Spinal cord (tissue), 9 donors: ENCODE measurements at regions not wholly inside any gene's neighbourhood (a gene's known extent, or its start where the extent isn't known, plus 50 kb on each side); places are given as distances from the start of the nearest gene placed in this dataset.

Experiments
- DNase-seq, 6 donors: peaks; one replicate each; pipeline versions ENCODE4 v3.0.0 to v3.0.0-alpha.2; 2013 to 2015; ENCODE audit warnings: low spot score in 6 of 6, low read depth in 4 of 6
- H3K27ac ChIP-seq: one replicate; pipeline ENCODE4 v1.5.1; 2013; ENCODE audit warnings: low read depth, low read length, control low read depth
- H3K27me3 ChIP-seq: one replicate; pipeline ENCODE4 v1.6.1; 2013; ENCODE audit warnings: low read length; ENCODE audit not compliant: control insufficient read depth, insufficient read depth
- H3K36me3 ChIP-seq: one replicate; pipeline ENCODE4 v1.6.1; 2013; ENCODE audit warnings: low read length; ENCODE audit not compliant: control insufficient read depth, insufficient read depth
- H3K4me1 ChIP-seq: one replicate; pipeline ENCODE4 v1.6.1; 2013; ENCODE audit warnings: low read length; ENCODE audit not compliant: control insufficient read depth, insufficient read depth
- H3K4me3 ChIP-seq: one replicate; pipeline ENCODE4 v1.5.1; 2013; ENCODE audit warnings: low read depth, low read length, control low read depth
- H3K9me3 ChIP-seq: one replicate; pipeline ENCODE4 v1.6.1; 2013; ENCODE audit warnings: low read length; ENCODE audit not compliant: control insufficient read depth, insufficient read depth
- WGBS: methylation state at CpG from one replicate; pipeline ENCODE4 v1.1.5; 2013; ENCODE audit warnings: missing lambda C conversion rate; ENCODE audit not compliant: insufficient coverage; 5-methylcytosine and 5-hydroxymethylcytosine counted together
- donor health status: healthy.

GRCh38 chr4:13160920-13161319, 323.2 kb downstream of the RAB28 start:
- WGBS: no CpG with 5 or more reads among the region's 2 CpGs
- Histone ChIP-seq H3K27me3 (no peaks in the 10 kb centered on the region), H3K4me1 (no peaks in the 10 kb centered on the region), H3K4me3 (no peak overlapping the region), H3K36me3 (no peaks in the 10 kb centered on the region), H3K9me3 (no peaks in the 10 kb centered on the region), H3K27ac (no peak overlapping the region)
- no peak for DNase-seq

GRCh38 chr4:13159041-13159620, 325.0 kb downstream of the RAB28 start:
- Histone ChIP-seq H3K36me3 (no peaks in the 10 kb centered on the region), H3K27me3 (no peaks in the 10 kb centered on the region), H3K27ac (no peak overlapping the region), H3K4me3 (no peak overlapping the region), H3K4me1 (no peaks in the 10 kb centered on the region), H3K9me3 (no peaks in the 10 kb centered on the region)
- 83% methylated on average over 4 of the region's 4 CpGs for WGBS
- DNase-seq: no peak

- Histone ChIP-seq H3K36me3 (no peaks in the 10 kb centered on the region), H3K27ac (no peak overlapping the region), H3K9me3 (no peaks in the 10 kb centered on the region), H3K4me3 (no peak overlapping the region), H3K27me3 (no peaks in the 10 kb centered on the region), H3K4me1 (no peaks in the 10 kb centered on the region)
- WGBS: no CpG with 5 or more reads among the region's 7 CpGs
- no peak for DNase-seq
Observed at GRCh38 chr4:13151194-13151593, 332.9 kb downstream of the RAB28 start.

- no peaks in the 10 kb centered on the region for H3K27me3 ChIP-seq
- no peaks in the 10 kb centered on the region for H3K36me3 ChIP-seq
- DNase-seq: peak in 2 of 6 donors; percentile 29 to 45
- no peak overlapping the region for H3K27ac ChIP-seq
- WGBS: 45% methylated on average over 16 of the region's 19 CpGs
- H3K4me1 ChIP-seq: peaks cover 8% of the 10 kb centered on the region
- no peak overlapping the region for H3K4me3 ChIP-seq
- no peaks in the 10 kb centered on the region for H3K9me3 ChIP-seq
Observed at GRCh38 chr4:13143222-13144070, 340.7 kb downstream of the RAB28 start.

- H3K36me3 ChIP-seq: no peaks in the 10 kb centered on the region
- no peak overlapping the region for H3K27ac ChIP-seq
- DNase-seq: peak in 2 of 6 donors; percentile 54 to 69
- H3K4me3 ChIP-seq: no peak overlapping the region
- H3K27me3 ChIP-seq: no peaks in the 10 kb centered on the region
- H3K9me3 ChIP-seq: no peaks in the 10 kb centered on the region
- H3K4me1 ChIP-seq: peaks cover 8% of the 10 kb centered on the region
- 21% methylated on average over 3 of the region's 4 CpGs for WGBS
Observed at GRCh38 chr4:13142726-13143125, 341.4 kb downstream of the RAB28 start.

- no peaks in the 10 kb centered on the region for H3K36me3 ChIP-seq
- no peaks in the 10 kb centered on the region for H3K9me3 ChIP-seq
- H3K4me1 ChIP-seq: peaks cover 8% of the 10 kb centered on the region
- H3K4me3 ChIP-seq: no peak overlapping the region
- WGBS: 57% methylated on average over 1 of the region's 1 CpG
- no peak overlapping the region for H3K27ac ChIP-seq
- H3K27me3 ChIP-seq: no peaks in the 10 kb centered on the region
- no peak for DNase-seq
Observed at GRCh38 chr4:13142191-13142590, 341.9 kb downstream of the RAB28 start.

GRCh38 chr4:13137390-13137789, 346.8 kb downstream of the RAB28 start:
- Histone ChIP-seq H3K27me3 (no peaks in the 10 kb centered on the region), H3K4me1 (no peaks in the 10 kb centered on the region), H3K27ac (no peak overlapping the region), H3K4me3 (no peak overlapping the region), H3K9me3 (peaks cover 1% of the 10 kb centered on the region), H3K36me3 (no peaks in the 10 kb centered on the region)
- DNase-seq: peak in 1 of 6 donors; percentile 7
- WGBS: 100% methylated on average over 1 of the region's 2 CpGs

- Histone ChIP-seq H3K4me1 (no peaks in the 10 kb centered on the region), H3K4me3 (no peak overlapping the region), H3K27ac (no peak overlapping the region), H3K27me3 (no peaks in the 10 kb centered on the region), H3K36me3 (no peaks in the 10 kb centered on the region), H3K9me3 (peaks cover 1% of the 10 kb centered on the region)
- DNase-seq: no peak
- 73% methylated on average over 1 of the region's 4 CpGs for WGBS
Observed at GRCh38 chr4:13133700-13134099, 350.4 kb downstream of the RAB28 start.

- H3K4me3 ChIP-seq: no peak overlapping the region
- H3K27ac ChIP-seq: no peak overlapping the region
- H3K27me3 ChIP-seq: no peaks in the 10 kb centered on the region
- H3K4me1 ChIP-seq: no peaks in the 10 kb centered on the region
- no CpG with 5 or more reads among the region's 3 CpGs for WGBS
- H3K36me3 ChIP-seq: no peaks in the 10 kb centered on the region
- peaks cover 1% of the 10 kb centered on the region for H3K9me3 ChIP-seq
- DNase-seq: no peak
Observed at GRCh38 chr4:13130848-13131247, 353.3 kb downstream of the RAB28 start.

- whole genome bisulfite sequencing: 35% methylated on average over 4 of the region's 5 CpGs
- no peak for DNase-seq
- Histone ChIP-seq H3K27me3 (no peaks in the 10 kb centered on the region), H3K27ac (no peak overlapping the region), H3K4me3 (no peak overlapping the region), H3K36me3 (no peaks in the 10 kb centered on the region), H3K4me1 (no peaks in the 10 kb centered on the region), H3K9me3 (peaks cover 1% of the 10 kb centered on the region)
Observed at GRCh38 chr4:13129095-13129494, 355.0 kb downstream of the RAB28 start.
